Dedifferentiated amniotic fluid mesenchymal stem cell (primary cell): ENCODE measurements at regions not wholly inside any gene's neighbourhood (a gene's known extent, or its start where the extent isn't known, plus 50 kb on each side); places are given as distances from the start of the nearest gene placed in this dataset.
"Not testable (repeated sequence)": the region's sequence is repeated elsewhere in the genome, so short reads cannot be mapped to it uniquely, and the experiment has no call there.

ENCODE experiments used
- DNase-seq: peaks from one replicate; pipeline ENCODE4 v3.0.0-alpha.2; 2016; ENCODE audit errors: extremely low spot score

- DNase-seq: no peak
Measured at GRCh38 chr10:59454171-59454919, 92.0 kb upstream of the FAM13C start.

GRCh38 chr10:59448616-59449015 lies 86.3 kb upstream of the FAM13C start:
- DNase-seq: no peak

- no peak for DNase-seq
Measured at GRCh38 chr10:59435707-59436106, 73.4 kb upstream of the FAM13C start.

DNA sequence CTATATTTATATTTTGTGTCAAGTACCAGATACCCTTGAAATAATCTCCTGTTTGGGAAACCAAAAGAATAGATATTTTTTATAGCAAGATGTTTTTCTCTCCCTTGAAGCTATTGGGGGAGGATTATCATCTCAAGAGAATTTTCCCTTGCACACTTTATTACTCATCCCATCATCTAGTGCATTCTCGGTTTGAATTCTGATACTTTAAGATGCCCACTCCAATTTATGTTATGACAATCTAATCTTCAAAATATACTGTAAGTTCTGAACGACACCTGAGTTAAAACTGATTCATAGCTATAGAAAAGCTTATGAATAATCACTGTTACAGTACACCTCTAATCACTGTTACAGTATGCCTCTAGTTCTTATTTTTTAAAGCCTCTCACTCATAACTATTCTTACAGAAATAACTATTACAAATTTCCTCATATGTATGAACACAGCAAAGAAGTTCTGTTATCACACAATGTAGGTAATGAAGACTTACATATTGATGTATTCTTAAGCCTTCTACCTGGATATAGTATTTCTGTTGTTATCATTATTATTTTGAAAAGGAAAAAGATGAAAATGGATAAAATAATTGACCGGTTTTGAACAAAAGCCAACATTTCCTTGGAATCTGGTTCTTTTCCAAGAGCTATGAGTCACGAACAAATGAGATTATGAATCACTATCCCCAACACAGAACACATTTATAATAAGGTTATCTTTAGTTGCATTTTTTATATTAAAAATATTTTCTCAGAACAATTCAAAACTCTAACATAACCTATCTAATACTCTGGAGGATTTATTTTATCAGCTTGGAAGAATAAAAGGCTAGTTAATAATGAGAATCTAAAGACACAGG lies 72.3 kb upstream of the FAM13C start:
- no peak for DNase-seq

DNA sequence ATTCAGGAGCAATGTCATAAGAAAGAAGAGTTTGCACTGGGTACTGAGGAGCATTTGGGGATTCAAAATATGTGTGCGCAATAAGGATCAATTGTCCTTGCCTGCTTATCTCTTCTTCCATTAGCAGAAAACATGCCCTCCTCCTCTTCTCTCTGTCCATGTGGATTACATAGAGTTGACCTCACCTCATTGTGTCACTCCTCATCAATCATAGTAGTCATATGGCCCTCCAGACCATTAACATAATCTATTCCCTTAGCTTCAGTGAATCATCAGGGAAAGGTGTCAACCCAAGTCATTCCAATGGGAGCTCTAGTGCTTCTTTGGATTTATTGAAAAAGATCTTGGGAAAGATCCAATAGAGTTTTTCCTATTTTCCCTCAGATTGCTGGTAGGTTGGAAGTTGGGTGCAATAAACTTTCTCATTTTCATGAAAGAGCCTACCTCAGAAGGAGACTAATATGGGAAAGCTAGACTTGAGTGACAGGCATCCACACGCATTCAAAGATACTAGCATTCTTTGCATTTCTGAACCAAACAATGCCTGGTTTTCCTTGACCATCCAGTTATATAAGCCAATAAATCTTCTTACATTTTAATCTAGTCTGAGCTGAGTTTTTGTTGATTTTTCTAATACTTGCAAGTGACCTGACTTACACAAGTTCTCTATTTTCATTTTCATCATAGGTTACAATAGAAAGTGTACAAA lies 71.5 kb upstream of the FAM13C start:
- no peak for DNase-seq

DNA sequence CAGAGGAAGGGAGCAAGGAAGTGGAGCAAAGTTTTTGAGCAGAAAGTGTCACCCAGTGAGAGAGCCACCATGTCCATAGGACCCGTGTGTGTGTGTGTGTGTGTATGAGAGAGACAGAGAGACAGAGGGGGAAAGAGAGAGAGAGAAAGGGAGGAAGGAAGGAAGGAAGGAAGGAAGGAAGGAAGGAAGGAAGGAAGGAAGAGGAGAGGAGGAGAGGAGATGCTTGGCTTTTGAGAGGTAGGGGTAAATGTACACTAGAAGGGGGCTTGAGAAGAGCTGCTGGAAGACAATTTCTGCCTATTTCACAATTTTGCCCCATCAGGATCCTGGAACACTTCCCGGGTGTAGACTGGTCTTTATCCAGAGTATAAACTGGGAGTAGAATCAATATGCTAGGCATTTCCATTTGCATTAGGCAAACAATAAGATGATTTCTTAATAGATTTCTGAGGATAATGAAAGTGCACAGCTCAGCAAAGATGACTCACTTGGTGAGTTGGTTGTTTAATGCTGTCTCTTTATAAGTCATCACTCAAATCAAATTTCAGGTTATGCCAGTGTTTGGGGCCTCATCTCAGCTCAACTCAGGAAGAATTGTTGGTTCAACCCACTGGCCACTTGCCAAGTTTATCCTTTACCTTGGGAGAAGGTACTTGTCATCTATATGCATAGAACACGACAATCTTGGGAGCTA lies 70.0 kb upstream of the FAM13C start:
- DNase-seq: no peak

DNA sequence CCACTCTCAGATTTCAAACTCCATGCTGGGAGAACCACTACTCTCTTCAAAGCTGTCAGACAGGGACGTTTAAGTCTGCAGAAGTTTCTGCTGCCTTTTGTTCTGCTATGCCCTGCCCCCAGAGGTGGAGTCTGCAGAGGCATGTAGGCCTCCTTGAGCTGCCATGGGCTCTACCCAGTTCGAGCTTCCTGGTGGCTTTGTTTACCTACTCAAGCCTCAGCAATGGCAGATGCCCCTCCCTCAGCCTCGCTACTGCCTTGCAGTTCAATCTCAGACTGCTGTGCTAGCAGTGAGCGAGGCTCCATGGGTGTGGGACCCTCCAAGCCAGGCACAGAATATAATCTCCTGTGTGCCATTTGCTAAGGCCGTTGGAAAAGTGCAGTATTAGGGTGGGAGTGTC lies 51.4 kb upstream of the FAM13C start:
- not testable (repeated sequence) for DNase-seq
